ENCODE measurements at regions not wholly inside any gene's neighbourhood (a gene's known extent, or its start where the extent isn't known, plus 50 kb on each side); places are given as distances from the start of the nearest gene placed in this dataset.

DNA sequence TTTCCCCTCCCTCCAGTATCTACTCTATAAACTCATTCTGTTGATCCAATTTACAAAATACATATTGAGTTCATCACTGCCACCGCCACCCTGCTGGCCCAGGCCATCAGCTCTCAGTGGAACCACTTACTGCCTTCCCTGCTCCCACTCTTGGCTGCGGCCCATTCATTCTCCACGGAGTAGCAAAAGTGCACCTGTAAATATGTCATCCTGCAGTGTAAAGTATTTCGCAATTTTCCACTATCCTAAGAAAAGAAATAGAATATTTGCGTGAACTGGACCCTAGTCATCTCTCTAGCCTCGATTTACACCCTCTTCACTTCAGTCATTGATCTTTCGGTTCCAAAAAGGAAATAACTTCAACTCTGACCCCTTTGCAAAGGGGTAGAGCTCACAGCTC is 258.3 kb upstream of the TFAP2D start:
- no peak for DNase-seq (ENCODE audit: insufficient read length, low spot score, missing footprints)
- Histone ChIP-seq H3K4me1 (ENCODE audit: insufficient read depth, low read length) (no peaks in the 10 kb centered on the region), H3K36me3 (ENCODE audit: insufficient read depth, low read length) (no peaks in the 10 kb centered on the region), H3K79me2 (ENCODE audit: insufficient read depth, low read length) (no peaks in the 10 kb centered on the region), H4K20me1 (ENCODE audit: insufficient read depth, low read length) (no peaks in the 10 kb centered on the region), H3K4me2 (ENCODE audit: insufficient read depth, low read length) (no peak overlapping the region), H3K27me3 (ENCODE audit: insufficient read depth, low read length) (no peaks in the 10 kb centered on the region), H3K4me3 (ENCODE audit: insufficient read depth, low read length) (no peak overlapping the region), H3K9me3 (ENCODE audit: low read depth, low read length) (no peaks in the 10 kb centered on the region), H3K27ac (ENCODE audit: low read depth, low read length) (no peak overlapping the region), H2AFZ (ENCODE audit: low read length) (no peak overlapping the region)
- TF ChIP-seq, protein P1, sequence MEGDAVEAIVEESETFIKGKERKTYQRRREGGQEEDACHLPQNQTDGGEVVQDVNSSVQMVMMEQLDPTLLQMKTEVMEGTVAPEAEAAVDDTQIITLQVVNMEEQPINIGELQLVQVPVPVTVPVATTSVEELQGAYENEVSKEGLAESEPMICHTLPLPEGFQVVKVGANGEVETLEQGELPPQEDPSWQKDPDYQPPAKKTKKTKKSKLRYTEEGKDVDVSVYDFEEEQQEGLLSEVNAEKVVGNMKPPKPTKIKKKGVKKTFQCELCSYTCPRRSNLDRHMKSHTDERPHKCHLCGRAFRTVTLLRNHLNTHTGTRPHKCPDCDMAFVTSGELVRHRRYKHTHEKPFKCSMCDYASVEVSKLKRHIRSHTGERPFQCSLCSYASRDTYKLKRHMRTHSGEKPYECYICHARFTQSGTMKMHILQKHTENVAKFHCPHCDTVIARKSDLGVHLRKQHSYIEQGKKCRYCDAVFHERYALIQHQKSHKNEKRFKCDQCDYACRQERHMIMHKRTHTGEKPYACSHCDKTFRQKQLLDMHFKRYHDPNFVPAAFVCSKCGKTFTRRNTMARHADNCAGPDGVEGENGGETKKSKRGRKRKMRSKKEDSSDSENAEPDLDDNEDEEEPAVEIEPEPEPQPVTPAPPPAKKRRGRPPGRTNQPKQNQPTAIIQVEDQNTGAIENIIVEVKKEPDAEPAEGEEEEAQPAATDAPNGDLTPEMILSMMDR (IDR thresholded peaks at IDR 0.05; ENCODE audit: extremely low read depth, low read depth, low read length): no peak

DNA sequence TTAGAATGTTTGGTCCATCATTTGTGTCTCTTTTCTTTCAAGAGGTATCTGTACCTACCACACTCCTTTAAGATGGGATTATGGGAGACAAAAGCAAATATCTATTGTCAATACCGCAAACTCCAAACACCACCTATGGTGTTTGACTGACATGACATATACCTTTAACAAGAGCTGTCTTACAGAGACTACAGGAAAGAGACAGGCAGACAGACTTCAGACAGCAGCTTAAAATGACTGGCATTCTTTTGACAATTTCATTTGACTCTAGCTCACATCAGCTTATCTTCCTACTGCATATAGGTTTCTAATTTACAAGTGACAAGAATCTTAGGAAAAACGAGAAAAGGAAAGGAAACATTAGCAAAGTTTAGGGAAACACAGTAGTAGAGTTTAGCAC is 256.0 kb upstream of the TFAP2D start:
- no peaks in the 10 kb centered on the region for H3K79me2 ChIP-seq (ENCODE audit: insufficient read depth, low read length)
- no peak overlapping the region for H3K27ac ChIP-seq (ENCODE audit: low read depth, low read length)
- no peaks in the 10 kb centered on the region for H3K9me3 ChIP-seq (ENCODE audit: low read depth, low read length)
- H4K20me1 ChIP-seq (ENCODE audit: insufficient read depth, low read length): no peaks in the 10 kb centered on the region
- H3K27me3 ChIP-seq (ENCODE audit: insufficient read depth, low read length): no peaks in the 10 kb centered on the region
- no peak for DNase-seq (ENCODE audit: insufficient read length, low spot score, missing footprints)
- H3K4me1 ChIP-seq (ENCODE audit: insufficient read depth, low read length): no peaks in the 10 kb centered on the region
- H3K36me3 ChIP-seq (ENCODE audit: insufficient read depth, low read length): no peaks in the 10 kb centered on the region
- H3K4me3 ChIP-seq (ENCODE audit: insufficient read depth, low read length): no peak overlapping the region
- no peak overlapping the region for H3K4me2 ChIP-seq (ENCODE audit: insufficient read depth, low read length)
- TF ChIP-seq, protein P1 (IDR thresholded peaks at IDR 0.05; ENCODE audit: extremely low read depth, low read depth, low read length): no peak
- H2AFZ ChIP-seq (ENCODE audit: low read length): no peak overlapping the region

DNA sequence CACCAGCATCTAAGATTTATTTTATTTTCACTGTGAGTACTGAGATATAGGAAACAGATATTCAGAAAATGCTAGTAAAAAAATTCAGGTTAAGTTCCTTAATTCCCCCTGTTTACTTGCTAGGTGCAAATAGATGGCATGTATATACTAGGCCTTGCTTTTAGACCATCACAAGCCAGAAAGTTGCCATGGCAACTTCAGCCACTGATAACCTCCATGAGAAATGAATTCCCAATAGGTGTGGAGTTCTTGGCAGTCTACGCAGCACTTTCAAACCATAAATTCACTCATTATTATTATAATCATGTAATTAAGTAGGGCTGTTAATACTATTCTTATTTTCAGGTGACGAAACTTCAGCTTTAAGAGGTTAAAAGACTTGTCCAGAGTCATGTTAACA is 251.6 kb upstream of the TFAP2D start:
- no peaks in the 10 kb centered on the region for H3K36me3 ChIP-seq (ENCODE audit: insufficient read depth, low read length)
- no peak overlapping the region for H2AFZ ChIP-seq (ENCODE audit: low read length)
- H4K20me1 ChIP-seq (ENCODE audit: insufficient read depth, low read length): no peaks in the 10 kb centered on the region
- DNase-seq (ENCODE audit: insufficient read length, low spot score, missing footprints): no peak
- H3K27ac ChIP-seq (ENCODE audit: low read depth, low read length): no peak overlapping the region
- no peaks in the 10 kb centered on the region for H3K27me3 ChIP-seq (ENCODE audit: insufficient read depth, low read length)
- no peak overlapping the region for H3K4me3 ChIP-seq (ENCODE audit: insufficient read depth, low read length)
- H3K79me2 ChIP-seq (ENCODE audit: insufficient read depth, low read length): no peaks in the 10 kb centered on the region
- H3K9me3 ChIP-seq (ENCODE audit: low read depth, low read length): no peaks in the 10 kb centered on the region
- no peak overlapping the region for H3K4me2 ChIP-seq (ENCODE audit: insufficient read depth, low read length)
- TF ChIP-seq, protein P1 (IDR thresholded peaks at IDR 0.05; ENCODE audit: extremely low read depth, low read depth, low read length): no peak
- H3K4me1 ChIP-seq (ENCODE audit: insufficient read depth, low read length): no peaks in the 10 kb centered on the region

DNA sequence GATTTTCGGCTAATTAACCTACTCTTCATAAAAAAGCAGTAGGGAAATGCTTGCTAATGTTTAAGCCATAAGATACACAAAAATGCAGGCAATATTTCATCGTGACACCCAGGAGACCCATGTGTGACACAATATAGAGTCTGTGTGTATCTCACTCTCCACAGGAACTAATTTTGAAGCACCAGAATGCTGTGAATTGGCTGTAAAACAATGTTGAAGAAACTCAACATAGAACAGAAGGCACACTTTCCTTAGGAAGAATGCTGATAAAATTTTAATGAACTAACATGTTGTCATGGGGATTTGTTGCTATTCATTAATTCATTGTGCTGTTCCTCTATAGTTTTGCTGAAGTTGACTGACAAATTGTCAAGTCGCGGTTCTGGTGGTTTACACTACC is 249.4 kb upstream of the TFAP2D start:
- Histone ChIP-seq H3K4me2 (ENCODE audit: insufficient read depth, low read length) (no peak overlapping the region), H3K9me3 (ENCODE audit: low read depth, low read length) (peaks cover 5% of the 10 kb centered on the region), H3K27me3 (ENCODE audit: insufficient read depth, low read length) (no peaks in the 10 kb centered on the region), H4K20me1 (ENCODE audit: insufficient read depth, low read length) (no peaks in the 10 kb centered on the region), H3K4me1 (ENCODE audit: insufficient read depth, low read length) (no peaks in the 10 kb centered on the region), H3K4me3 (ENCODE audit: insufficient read depth, low read length) (no peak overlapping the region), H3K27ac (ENCODE audit: low read depth, low read length) (no peak overlapping the region), H3K79me2 (ENCODE audit: insufficient read depth, low read length) (no peaks in the 10 kb centered on the region), H3K36me3 (ENCODE audit: insufficient read depth, low read length) (no peaks in the 10 kb centered on the region), H2AFZ (ENCODE audit: low read length) (no peak overlapping the region)
- TF ChIP-seq, protein P1 (IDR thresholded peaks at IDR 0.05; ENCODE audit: extremely low read depth, low read depth, low read length): no peak
- no peak for DNase-seq (ENCODE audit: insufficient read length, low spot score, missing footprints)

Measured in osteoblast (primary cell).